CD4-positive, CD25-positive, alpha-beta regulatory T cell (primary cell): ENCODE measurements at regions not wholly inside any gene's neighbourhood (a gene's known extent, or its start where the extent isn't known, plus 50 kb on each side); places are given as distances from the start of the nearest gene placed in this dataset.

Experiments
- ATAC-seq, 2 donors: fragments of 150-1000 bp; cut with Tn5 transposase; one replicate each; pipeline ENCODE4 v1.10.0; 2021; ENCODE audit warnings: low read depth in 2 of 2, moderate number of reproducible peaks in 2 of 2, moderate library complexity in 1 of 2
- DNase-seq, 3 donors: peaks; one replicate each; pipeline versions ENCODE4 v3.0.0 to v3.0.0-alpha.2; 2012 to 2022; ENCODE audit warnings: mixed read lengths in 1 of 3
- H3K27ac ChIP-seq: one replicate; pipeline ENCODE4 v1.7.0; 2013; ENCODE audit warnings: mild to moderate bottlenecking, low read length; ENCODE audit not compliant: insufficient read depth, poor library complexity, severe bottlenecking
- H3K27me3 ChIP-seq: one replicate; pipeline ENCODE4 v1.7.0; 2013; ENCODE audit warnings: low read length; ENCODE audit not compliant: control insufficient read depth, insufficient read depth
- H3K36me3 ChIP-seq: one replicate; pipeline ENCODE4 v1.7.0; 2013; ENCODE audit warnings: mild to moderate bottlenecking, low read length, moderate library complexity; ENCODE audit not compliant: control insufficient read depth, insufficient read depth
- H3K4me1 ChIP-seq: 2 replicates; pipeline ENCODE4 v1.7.0; 2013; ENCODE audit warnings: mild to moderate bottlenecking, low read length; ENCODE audit not compliant: insufficient read depth, control insufficient read depth, poor library complexity, severe bottlenecking
- H3K4me3 ChIP-seq: one replicate; pipeline ENCODE4 v1.7.0; 2013; ENCODE audit warnings: low read depth, mild to moderate bottlenecking, low read length, moderate library complexity
- H3K9me3 ChIP-seq, 2 experiments: 1 replicate in 1 of 2; 2 replicates in 1 of 2; pipeline ENCODE4 v1.7.0; 2013; ENCODE audit warnings: low read length in 2 of 2, mild to moderate bottlenecking in 1 of 2, moderate library complexity in 1 of 2; ENCODE audit not compliant: control insufficient read depth in 2 of 2
- H3K27ac Mint-ChIP-seq, 3 donors: one replicate each; pipeline ENCODE4 v1.8.0; 2020 to 2022; ENCODE audit warnings: mild to moderate bottlenecking in 3 of 3, mixed read lengths in 3 of 3, moderate library complexity in 2 of 3
- H3K27me3 Mint-ChIP-seq: one replicate; pipeline ENCODE4 v1.8.0; 2022; ENCODE audit warnings: mild to moderate bottlenecking, mixed read lengths
- H3K36me3 Mint-ChIP-seq: one replicate; pipeline ENCODE4 v1.8.0; 2020; ENCODE audit warnings: mixed read lengths
- H3K4me1 Mint-ChIP-seq, 4 donors: one replicate each; pipeline ENCODE4 v1.8.0; 2020 to 2022; ENCODE audit warnings: mixed read lengths in 4 of 4, mild to moderate bottlenecking in 1 of 4
- H3K4me3 Mint-ChIP-seq, 4 donors: one replicate each; pipeline ENCODE4 v1.8.0; 2020 to 2022; ENCODE audit warnings: mild to moderate bottlenecking in 4 of 4, mixed read lengths in 4 of 4, moderate library complexity in 3 of 4
- H3K9me3 Mint-ChIP-seq, 7 donors: one replicate each; pipeline ENCODE4 v1.8.0; 2020 to 2022; ENCODE audit warnings: mixed read lengths in 7 of 7, mild to moderate bottlenecking in 3 of 7, moderate library complexity in 2 of 7

DNA sequence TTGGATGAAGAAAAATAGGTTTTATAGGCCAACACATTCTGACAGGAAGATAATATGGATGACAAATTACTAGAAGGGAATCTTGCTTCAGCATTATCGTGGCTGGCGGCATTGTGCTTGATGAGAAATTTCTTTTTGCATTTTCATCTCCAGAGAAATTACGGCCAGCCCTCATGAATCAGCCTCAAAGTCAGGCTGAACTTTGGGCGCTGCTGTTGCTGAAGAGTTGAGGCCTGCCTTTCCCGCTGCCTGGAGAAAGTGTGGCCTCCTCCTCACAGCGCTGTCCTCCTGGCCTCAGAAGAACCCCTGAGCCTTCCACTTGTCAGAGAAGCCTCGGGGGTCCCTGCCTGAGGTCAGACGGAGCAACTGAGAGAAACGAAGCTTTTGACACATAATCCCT is 272.4 kb upstream of the KCNIP4 start:
- Histone ChIP-seq H3K27ac (no peak overlapping the region), H3K4me1 (no peaks in the 10 kb centered on the region), H3K27me3 (no peaks in the 10 kb centered on the region), H3K36me3 (no peaks in the 10 kb centered on the region), H3K4me3 (no peak overlapping the region), H3K9me3 (no peaks in the 10 kb centered on the region)
- ATAC-seq (no peak), DNase-seq (no peak)
- H3K27ac Mint-ChIP-seq: no peak overlapping the region
- no peaks in the 10 kb centered on the region for H3K4me1 Mint-ChIP-seq
- H3K4me3 Mint-ChIP-seq: no peak overlapping the region
- peaks cover 3 to 24% (median 8%) of the 10 kb centered on the region in 7 donors for H3K9me3 Mint-ChIP-seq
- H3K36me3 Mint-ChIP-seq: no peaks in the 10 kb centered on the region
- H3K27me3 Mint-ChIP-seq: no peaks in the 10 kb centered on the region

DNA sequence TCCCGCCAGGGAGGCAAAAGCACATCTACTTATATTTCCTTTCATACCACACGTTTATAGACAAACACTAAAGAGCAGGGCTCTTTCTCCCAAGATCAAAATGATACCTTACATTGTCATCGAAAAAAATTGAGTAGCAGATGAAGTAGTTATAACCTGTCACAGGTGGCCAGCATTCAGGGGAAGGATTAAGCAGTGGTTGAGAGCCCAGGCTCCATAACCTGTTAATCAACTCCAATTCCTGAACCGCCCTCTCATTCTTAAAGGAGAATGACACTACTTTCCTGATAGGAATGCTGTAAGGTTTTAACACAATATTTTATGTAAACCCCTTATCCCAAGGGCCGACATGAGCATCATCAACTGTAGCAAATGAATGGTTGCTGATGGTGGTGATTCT is 268.9 kb upstream of the KCNIP4 start:
- Mint-ChIP-seq H3K9me3 (peaks cover 4 to 15% (median 8%) of the 10 kb centered on the region in 7 donors), H3K27me3 (no peaks in the 10 kb centered on the region), H3K4me3 (no peak overlapping the region), H3K4me1 (no peaks in the 10 kb centered on the region), H3K27ac (no peak overlapping the region), H3K36me3 (no peaks in the 10 kb centered on the region)
- Histone ChIP-seq H3K4me3 (no peak overlapping the region), H3K27me3 (no peaks in the 10 kb centered on the region), H3K9me3 (no peaks in the 10 kb centered on the region), H3K27ac (no peak overlapping the region), H3K4me1 (no peaks in the 10 kb centered on the region), H3K36me3 (no peaks in the 10 kb centered on the region)
- DNase-seq: no peak
- no peak for ATAC-seq

GRCh38 chr4:22216278-22216677 is 267.7 kb upstream of the KCNIP4 start:
- no peak for ATAC-seq

DNA sequence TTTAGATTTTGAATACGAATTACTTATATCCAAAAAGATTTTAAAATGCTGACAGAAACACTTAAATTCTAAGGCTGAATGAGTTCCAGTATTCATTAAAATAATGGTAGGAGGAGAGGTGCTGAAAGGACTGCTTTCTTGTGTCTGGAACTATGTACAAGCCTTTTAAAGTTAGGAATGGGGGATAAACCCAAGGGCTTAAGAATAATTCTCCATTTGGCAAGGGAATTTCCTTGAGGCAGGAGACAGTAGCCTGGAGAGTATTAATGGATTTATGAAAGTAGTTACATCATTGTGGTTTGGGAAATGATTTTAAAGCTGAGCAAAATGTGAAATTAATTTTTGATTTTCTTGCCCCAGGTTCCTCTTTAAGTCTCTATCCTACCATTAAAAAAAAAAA is 266.5 kb upstream of the KCNIP4 start:
- Histone ChIP-seq H3K4me3 (no peak overlapping the region), H3K9me3 (peaks cover 0 to 1% of the 10 kb centered on the region in 2 experiments), H3K36me3 (no peaks in the 10 kb centered on the region), H3K4me1 (no peaks in the 10 kb centered on the region), H3K27me3 (no peaks in the 10 kb centered on the region), H3K27ac (no peak overlapping the region)
- H3K27me3 Mint-ChIP-seq: no peaks in the 10 kb centered on the region
- no peak for ATAC-seq
- no peaks in the 10 kb centered on the region for H3K4me1 Mint-ChIP-seq
- H3K4me3 Mint-ChIP-seq: no peak overlapping the region
- H3K36me3 Mint-ChIP-seq: no peaks in the 10 kb centered on the region
- H3K27ac Mint-ChIP-seq: no peak overlapping the region
- H3K9me3 Mint-ChIP-seq: peaks cover 3 to 20% (median 9%) of the 10 kb centered on the region in 7 donors
- DNase-seq: no peak

More at GRCh38 chr4:22216278-22216677, 267.7 kb upstream of the KCNIP4 start:
- no peaks in the 10 kb centered on the region for H3K4me1 Mint-ChIP-seq
- Histone ChIP-seq H3K36me3 (no peaks in the 10 kb centered on the region), H3K9me3 (no peaks in the 10 kb centered on the region), H3K27ac (no peak overlapping the region), H3K27me3 (no peaks in the 10 kb centered on the region), H3K4me1 (no peaks in the 10 kb centered on the region), H3K4me3 (no peak overlapping the region)
- DNase-seq: no peak
- H3K4me3 Mint-ChIP-seq: no peak overlapping the region
- no peaks in the 10 kb centered on the region for H3K36me3 Mint-ChIP-seq
- H3K27ac Mint-ChIP-seq: no peak overlapping the region
- H3K27me3 Mint-ChIP-seq: no peaks in the 10 kb centered on the region
- peaks cover 4 to 18% (median 9%) of the 10 kb centered on the region in 7 donors for H3K9me3 Mint-ChIP-seq

DNA sequence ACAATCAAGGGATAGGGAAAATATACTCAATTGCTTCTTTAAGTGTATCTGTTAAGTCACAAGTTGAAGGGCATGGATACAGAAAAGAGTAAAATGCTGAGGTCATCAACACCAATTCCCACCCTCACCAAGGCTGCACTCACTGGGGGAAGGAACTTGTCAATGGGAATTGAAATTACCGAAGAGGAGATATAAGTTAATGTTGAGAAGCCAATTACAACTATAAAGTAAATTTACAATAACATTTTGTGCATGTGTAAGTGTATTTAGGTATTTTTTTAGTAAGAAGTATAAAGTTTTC is 255.1 kb upstream of the KCNIP4 start:
- Histone ChIP-seq H3K27ac (no peak overlapping the region), H3K36me3 (no peaks in the 10 kb centered on the region), H3K4me3 (no peak overlapping the region), H3K9me3 (no peaks in the 10 kb centered on the region), H3K27me3 (no peaks in the 10 kb centered on the region), H3K4me1 (no peaks in the 10 kb centered on the region)
- H3K4me1 Mint-ChIP-seq: no peaks in the 10 kb centered on the region
- H3K27me3 Mint-ChIP-seq: no peaks in the 10 kb centered on the region
- no peak for ATAC-seq
- peaks cover 0 to 16% (median 3%) of the 10 kb centered on the region in 7 donors for H3K9me3 Mint-ChIP-seq
- DNase-seq: no peak
- no peak overlapping the region for H3K4me3 Mint-ChIP-seq
- H3K27ac Mint-ChIP-seq: no peak overlapping the region
- no peaks in the 10 kb centered on the region for H3K36me3 Mint-ChIP-seq

DNA sequence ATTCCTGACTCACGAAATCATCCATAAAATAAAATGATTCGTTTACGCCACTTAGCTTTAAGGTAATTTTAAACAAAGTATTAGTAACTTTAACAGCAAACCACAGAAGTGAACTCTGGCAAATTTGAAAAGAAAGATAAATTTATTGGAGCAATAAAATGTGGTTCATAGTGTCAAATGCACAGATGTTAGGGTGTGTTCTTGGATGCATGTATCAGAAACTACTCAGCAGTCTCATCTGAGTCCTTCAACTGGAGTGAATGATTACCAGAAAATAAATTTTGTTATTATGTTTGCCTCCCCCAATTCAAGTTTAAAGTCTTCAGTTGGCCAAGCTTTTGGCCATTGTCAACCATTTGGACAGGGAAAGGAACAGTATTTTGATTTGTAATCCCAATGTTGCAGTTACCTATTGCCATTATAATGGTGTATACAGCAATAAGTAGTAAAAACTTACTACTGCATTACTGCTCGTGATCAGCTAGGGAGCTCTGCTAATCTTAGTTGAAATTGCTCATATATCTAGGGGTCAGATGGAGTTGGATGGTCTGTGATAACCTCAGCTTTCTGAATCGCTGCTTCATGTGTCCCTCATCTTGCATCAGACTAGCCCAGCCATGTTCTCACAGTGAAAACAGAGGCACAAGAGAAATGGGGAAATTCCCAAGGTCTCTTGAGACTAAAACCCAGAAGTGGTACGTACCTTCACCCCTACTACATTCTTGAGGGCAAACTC is 254.6 kb upstream of the KCNIP4 start:
- Histone ChIP-seq H3K9me3 (no peaks in the 10 kb centered on the region), H3K36me3 (no peaks in the 10 kb centered on the region), H3K4me3 (no peak overlapping the region), H3K27ac (no peak overlapping the region), H3K27me3 (no peaks in the 10 kb centered on the region), H3K4me1 (no peaks in the 10 kb centered on the region)
- H3K27me3 Mint-ChIP-seq: no peaks in the 10 kb centered on the region
- H3K4me3 Mint-ChIP-seq: no peak overlapping the region
- peaks cover 0 to 16% (median 3%) of the 10 kb centered on the region in 7 donors for H3K9me3 Mint-ChIP-seq
- H3K4me1 Mint-ChIP-seq: no peaks in the 10 kb centered on the region
- no peaks in the 10 kb centered on the region for H3K36me3 Mint-ChIP-seq
- H3K27ac Mint-ChIP-seq: no peak overlapping the region
- no peak for DNase-seq
- no peak for ATAC-seq

GRCh38 chr4:22202246-22202974 is 253.8 kb upstream of the KCNIP4 start:
- no peak overlapping the region for H3K4me3 Mint-ChIP-seq

GRCh38 chr4:22201256-22201655 is 252.7 kb upstream of the KCNIP4 start:
- no peak overlapping the region for H3K4me3 ChIP-seq
- no peaks in the 10 kb centered on the region for H3K36me3 ChIP-seq
- no peak overlapping the region for H3K4me3 Mint-ChIP-seq
- DNase-seq: no peak
- peaks cover 0 to 13% (median 2%) of the 10 kb centered on the region in 7 donors for H3K9me3 Mint-ChIP-seq
- no peaks in the 10 kb centered on the region for H3K4me1 ChIP-seq
- no peaks in the 10 kb centered on the region for H3K4me1 Mint-ChIP-seq
- H3K27ac Mint-ChIP-seq: no peak overlapping the region
- no peaks in the 10 kb centered on the region for H3K27me3 ChIP-seq
- no peaks in the 10 kb centered on the region for H3K9me3 ChIP-seq
- H3K27ac ChIP-seq: no peak overlapping the region
- H3K27me3 Mint-ChIP-seq: no peaks in the 10 kb centered on the region
- no peaks in the 10 kb centered on the region for H3K36me3 Mint-ChIP-seq
- no peak for ATAC-seq

More at GRCh38 chr4:22202246-22202974, 253.8 kb upstream of the KCNIP4 start:
- no peaks in the 10 kb centered on the region for H3K9me3 ChIP-seq
- H3K4me1 ChIP-seq: no peaks in the 10 kb centered on the region
- no peak overlapping the region for H3K27ac ChIP-seq
- no peak overlapping the region for H3K4me3 ChIP-seq
- ATAC-seq (no peak), DNase-seq (no peak)
- Mint-ChIP-seq H3K9me3 (peaks cover 0 to 12% (median 3%) of the 10 kb centered on the region in 7 donors), H3K27ac (no peak overlapping the region), H3K4me1 (no peaks in the 10 kb centered on the region), H3K36me3 (no peaks in the 10 kb centered on the region), H3K27me3 (no peaks in the 10 kb centered on the region)
- no peaks in the 10 kb centered on the region for H3K36me3 ChIP-seq
- H3K27me3 ChIP-seq: no peaks in the 10 kb centered on the region
